ENCODE measurements at regions not wholly inside any gene's neighbourhood (a gene's known extent, or its start where the extent isn't known, plus 50 kb on each side); places are given as distances from the start of the nearest gene placed in this dataset.
"Not testable (repeated sequence)": the region's sequence is repeated elsewhere in the genome, so short reads cannot be mapped to it uniquely, and the experiment has no call there.

- TF ChIP-seq EZH2 (IDR thresholded peaks at IDR 0.05; ENCODE audit: low read depth, unreplicated experiment); POLR2AphosphoS5 (IDR thresholded peaks at IDR 0.05; ENCODE audit: low read depth); CREB1 (CRISPR knock-in tag; IDR thresholded peaks at IDR 0.05; ENCODE audit: low read depth): not testable (repeated sequence)
- TF ChIP-seq, protein P1, sequence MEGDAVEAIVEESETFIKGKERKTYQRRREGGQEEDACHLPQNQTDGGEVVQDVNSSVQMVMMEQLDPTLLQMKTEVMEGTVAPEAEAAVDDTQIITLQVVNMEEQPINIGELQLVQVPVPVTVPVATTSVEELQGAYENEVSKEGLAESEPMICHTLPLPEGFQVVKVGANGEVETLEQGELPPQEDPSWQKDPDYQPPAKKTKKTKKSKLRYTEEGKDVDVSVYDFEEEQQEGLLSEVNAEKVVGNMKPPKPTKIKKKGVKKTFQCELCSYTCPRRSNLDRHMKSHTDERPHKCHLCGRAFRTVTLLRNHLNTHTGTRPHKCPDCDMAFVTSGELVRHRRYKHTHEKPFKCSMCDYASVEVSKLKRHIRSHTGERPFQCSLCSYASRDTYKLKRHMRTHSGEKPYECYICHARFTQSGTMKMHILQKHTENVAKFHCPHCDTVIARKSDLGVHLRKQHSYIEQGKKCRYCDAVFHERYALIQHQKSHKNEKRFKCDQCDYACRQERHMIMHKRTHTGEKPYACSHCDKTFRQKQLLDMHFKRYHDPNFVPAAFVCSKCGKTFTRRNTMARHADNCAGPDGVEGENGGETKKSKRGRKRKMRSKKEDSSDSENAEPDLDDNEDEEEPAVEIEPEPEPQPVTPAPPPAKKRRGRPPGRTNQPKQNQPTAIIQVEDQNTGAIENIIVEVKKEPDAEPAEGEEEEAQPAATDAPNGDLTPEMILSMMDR (conservative IDR thresholded peaks at IDR 0.05; ENCODE audit: low read depth in 2 of 2), result not testable (repeated sequence)
Observed at GRCh38 chr21:8778323-8779085, 1742.9 kb upstream of the TPTE start.
